ENCODE measurements at regions not wholly inside any gene's neighbourhood (a gene's known extent, or its start where the extent isn't known, plus 50 kb on each side); places are given as distances from the start of the nearest gene placed in this dataset.

GRCh38 chr10:33955676-33956075, 621.2 kb upstream of the NRP1 start:
- H3K4me1 Mint-ChIP-seq = no peaks in the 10 kb centered on the region
- peaks cover 0 to 9% (median 0%) of the 10 kb centered on the region in 3 experiments; a peak in 4 of 7 replicates for H3K36me3 Mint-ChIP-seq (ENCODE audit: insufficient read depth in 1 of 3, low read depth in 3 of 3)
- Histone ChIP-seq H3K4ac (ENCODE audit: low read depth, low read length) (no peak overlapping the region), H3K18ac (ENCODE audit: insufficient read length, low read depth, low read length) (no peak overlapping the region), H2AK5ac (ENCODE audit: insufficient read length, low read length) (no peak overlapping the region), H2BK120ac (ENCODE audit: low read depth, low read length, poor library complexity, severe bottlenecking) (no peak overlapping the region), H4K5ac (ENCODE audit: insufficient read length, low read depth, low read length) (no peak overlapping the region), H3K79me2 (ENCODE audit: insufficient read depth, low read length) (no peaks in the 10 kb centered on the region), H2BK15ac (ENCODE audit: low read depth, low read length) (no peak overlapping the region), H3K23ac (ENCODE audit: insufficient read length, low read depth, low read length) (no peak overlapping the region), H4K91ac (ENCODE audit: insufficient read length, low read depth, low read length) (no peak overlapping the region), H3K4me2 (ENCODE audit: insufficient read depth, insufficient read length, low read length) (no peak overlapping the region), H3K14ac (ENCODE audit: insufficient read depth, low read length) (no peak overlapping the region), H4K8ac (replicated peaks; ENCODE audit: insufficient read length, low read depth, low read length) (no peak overlapping the region), H3K9me3 (ENCODE audit: control insufficient read depth, low read depth, low read length) (no peaks in the 10 kb centered on the region), H3K9ac (ENCODE audit: extremely low read depth, insufficient read length, low read length) (no peak overlapping the region), H3K27ac (ENCODE audit: insufficient read length, low read depth, low read length) (no peak overlapping the region), H3K79me1 (ENCODE audit: insufficient read depth, low read depth, low read length, poor library complexity, severe bottlenecking) (no peaks in the 10 kb centered on the region), H3K56ac (ENCODE audit: insufficient read length, low read depth, low read length) (no peak overlapping the region), H4K20me1 (ENCODE audit: control insufficient read depth, insufficient read depth, insufficient read length) (no peaks in the 10 kb centered on the region), H2BK12ac (ENCODE audit: insufficient read length, low read depth, low read length) (no peak overlapping the region), H2BK5ac (ENCODE audit: insufficient read length, low read length) (no peak overlapping the region), H3K27me3 (ENCODE audit: insufficient read depth, low read length) (no peaks in the 10 kb centered on the region), H3K4me1 (ENCODE audit: insufficient read depth, low read length) (no peaks in the 10 kb centered on the region), H2AFZ (ENCODE audit: low read length) (no peak overlapping the region), H3T11ph (ENCODE audit: low read length) (no peak overlapping the region), H3K23me2 (ENCODE audit: insufficient read length, low read depth, low read length, poor library complexity, severe bottlenecking) (no peaks in the 10 kb centered on the region), H2BK20ac (ENCODE audit: low read depth, low read length, poor library complexity, severe bottlenecking) (no peak overlapping the region)
- H3K4me3 Mint-ChIP-seq = no peak overlapping the region
- no peak overlapping the region for H3K27ac Mint-ChIP-seq
- no peaks in the 10 kb centered on the region; the same call in 1 of the 2 replicates for H3K27me3 Mint-ChIP-seq (ENCODE audit: low read depth)
- peaks cover 9 to 11% of the 10 kb centered on the region in 2 experiments; a peak in 3 of 5 replicates for H3K9me3 Mint-ChIP-seq
- no peak for DNase-seq
- no CpG with 5 or more reads among the region's 1 CpG for WGBS (ENCODE audit: extremely low coverage, insufficient read length, low lambda C conversion rate)
- no peak for TF ChIP-seq CTCF (conservative IDR thresholded peaks at IDR 0.05)

All from H9 (cell line).